ENCODE measurements at regions not wholly inside any gene's neighbourhood (a gene's known extent, or its start where the extent isn't known, plus 50 kb on each side); places are given as distances from the start of the nearest gene placed in this dataset.

- ChIA-PET RAD21 (ENCODE audit: unreplicated experiment) (no interaction called here), CTCF (no interaction called here), POLR2A (no interaction called here), SMC1A (ENCODE audit: uncharacterized antibody, unreplicated experiment) (no interaction called here)
- H3K4me3 ChIP-seq: no peak overlapping the region
- H3K4me1 ChIP-seq (ENCODE audit: control insufficient read depth, insufficient read depth, low read length): no peaks in the 10 kb centered on the region
- DNase-seq (ENCODE audit: low read depth, low spot score) (no peak), FAIRE-seq (no peak), ATAC-seq (no peak)
- H3K4me2 ChIP-seq (ENCODE audit: control insufficient read depth, insufficient read depth): no peak overlapping the region
- H2AFZ ChIP-seq (ENCODE audit: control insufficient read depth, low read depth, low read length): no peak overlapping the region
- BruUV-seq (replicated peaks): no TSS peak
- no peaks in the 10 kb centered on the region for H3K27me3 ChIP-seq (replicated peaks in 1 of 2; ENCODE audit: control insufficient read depth in 2 of 2, insufficient read depth in 2 of 2, low read length in 1 of 2)
- no peak overlapping the region for H3K9ac ChIP-seq (ENCODE audit: control insufficient read depth, insufficient read depth, low read length)
- TF ChIP-seq STAT3 (IDR thresholded peaks at IDR 0.05; ENCODE audit: low read depth, low read length) (no peak), CBX3 (IDR thresholded peaks at IDR 0.05; ENCODE audit: borderline replicate concordance, low read depth) (no peak), SREBF1 (IDR thresholded peaks at IDR 0.05; ENCODE audit: low read length) (no peak), CHD1 (IDR thresholded peaks at IDR 0.05; ENCODE audit: low read depth, low read length) (no peak), RBBP5 (conservative IDR thresholded peaks at IDR 0.05) (no peak), IRF3 (IDR thresholded peaks at IDR 0.05) (no peak), TCF3 (IDR thresholded peaks at IDR 0.05; ENCODE audit: borderline replicate concordance, insufficient read depth, low read depth, low read length) (no peak), PAX5 (IDR thresholded peaks at IDR 0.05; ENCODE audit: borderline replicate concordance, low read depth, low read length) (no peak)
- TF ChIP-seq, protein P1, sequence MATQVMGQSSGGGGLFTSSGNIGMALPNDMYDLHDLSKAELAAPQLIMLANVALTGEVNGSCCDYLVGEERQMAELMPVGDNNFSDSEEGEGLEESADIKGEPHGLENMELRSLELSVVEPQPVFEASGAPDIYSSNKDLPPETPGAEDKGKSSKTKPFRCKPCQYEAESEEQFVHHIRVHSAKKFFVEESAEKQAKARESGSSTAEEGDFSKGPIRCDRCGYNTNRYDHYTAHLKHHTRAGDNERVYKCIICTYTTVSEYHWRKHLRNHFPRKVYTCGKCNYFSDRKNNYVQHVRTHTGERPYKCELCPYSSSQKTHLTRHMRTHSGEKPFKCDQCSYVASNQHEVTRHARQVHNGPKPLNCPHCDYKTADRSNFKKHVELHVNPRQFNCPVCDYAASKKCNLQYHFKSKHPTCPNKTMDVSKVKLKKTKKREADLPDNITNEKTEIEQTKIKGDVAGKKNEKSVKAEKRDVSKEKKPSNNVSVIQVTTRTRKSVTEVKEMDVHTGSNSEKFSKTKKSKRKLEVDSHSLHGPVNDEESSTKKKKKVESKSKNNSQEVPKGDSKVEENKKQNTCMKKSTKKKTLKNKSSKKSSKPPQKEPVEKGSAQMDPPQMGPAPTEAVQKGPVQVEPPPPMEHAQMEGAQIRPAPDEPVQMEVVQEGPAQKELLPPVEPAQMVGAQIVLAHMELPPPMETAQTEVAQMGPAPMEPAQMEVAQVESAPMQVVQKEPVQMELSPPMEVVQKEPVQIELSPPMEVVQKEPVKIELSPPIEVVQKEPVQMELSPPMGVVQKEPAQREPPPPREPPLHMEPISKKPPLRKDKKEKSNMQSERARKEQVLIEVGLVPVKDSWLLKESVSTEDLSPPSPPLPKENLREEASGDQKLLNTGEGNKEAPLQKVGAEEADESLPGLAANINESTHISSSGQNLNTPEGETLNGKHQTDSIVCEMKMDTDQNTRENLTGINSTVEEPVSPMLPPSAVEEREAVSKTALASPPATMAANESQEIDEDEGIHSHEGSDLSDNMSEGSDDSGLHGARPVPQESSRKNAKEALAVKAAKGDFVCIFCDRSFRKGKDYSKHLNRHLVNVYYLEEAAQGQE (IDR thresholded peaks at IDR 0.05; ENCODE audit: low read depth, low read length): peak; percentile 60; the same call in 1 of the 2 replicates
- H3K27ac ChIP-seq (ENCODE audit: control insufficient read depth, insufficient read depth): no peak overlapping the region
- H3K9me3 ChIP-seq (replicated peaks; ENCODE audit: control insufficient read depth, insufficient read depth, low read length): no peaks in the 10 kb centered on the region
- 44% methylated on average over 7 of the region's 7 CpGs for WGBS (ENCODE audit: insufficient coverage, insufficient replicate concordance, low lambda C conversion rate, missing lambda C conversion rate)
- no peaks in the 10 kb centered on the region for H3K79me2 ChIP-seq (ENCODE audit: control insufficient read depth, insufficient read depth, low read length)
- H3K36me3 ChIP-seq (ENCODE audit: control insufficient read depth in 2 of 2, insufficient read depth in 2 of 2, low read length in 1 of 2): no peaks in the 10 kb centered on the region
- intact Hi-C loops (cut with micrococcal nuclease; ENCODE audit: unreplicated experiment): no loop called here
- in situ Hi-C loops (cut with MboI): no loop called here
- H4K20me1 ChIP-seq (ENCODE audit: control insufficient read depth, insufficient read depth): no peaks in the 10 kb centered on the region
Observed at GRCh38 chr12:114248527-114248926, 157.4 kb downstream of the TBX5 start.

All from GM12878 (cell line).